AG10803 (cell line): ENCODE measurements at regions not wholly inside any gene's neighbourhood (a gene's known extent, or its start where the extent isn't known, plus 50 kb on each side); places are given as distances from the start of the nearest gene placed in this dataset.

Experiments used
- DNase-seq: peaks from one replicate; pipeline ENCODE4 v3.0.0; 2010; ENCODE audit warnings: low read depth
- H3K4me3 ChIP-seq: 2 replicates; pipeline ENCODE4 v1.5.1; 2011; ENCODE audit warnings: mild to moderate bottlenecking, low read length, control low read depth
- TF ChIP-seq, protein P1 (sequence below): conservative IDR thresholded peaks from 2 replicates; pipeline ENCODE4 v1.5.1; 2011; ENCODE audit warnings: mild to moderate bottlenecking, low read length, control low read depth, inconsistent platforms

DNA sequence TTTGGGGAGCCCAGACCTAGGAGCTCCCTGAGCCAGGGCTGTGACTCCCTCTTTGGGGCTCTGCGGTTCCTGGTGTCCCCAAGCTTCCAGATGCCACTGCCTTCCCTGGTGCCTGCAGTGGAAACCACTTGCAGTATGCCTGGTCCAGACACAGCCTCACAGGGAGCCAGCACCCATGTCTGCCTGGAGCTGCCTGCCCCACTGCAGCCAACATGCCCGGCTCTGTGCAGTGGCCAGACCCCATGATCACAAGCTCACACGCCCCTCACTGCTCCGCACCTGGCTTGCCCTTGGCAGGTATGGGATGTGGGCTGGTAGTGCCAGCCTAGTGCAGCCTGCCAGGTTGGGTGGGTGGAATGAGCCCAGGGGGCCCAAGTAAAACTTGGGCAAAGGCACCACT lies 644.8 kb downstream of the HTR1B start:
- DNase-seq: no peak
- no peak overlapping the region for H3K4me3 ChIP-seq

DNA sequence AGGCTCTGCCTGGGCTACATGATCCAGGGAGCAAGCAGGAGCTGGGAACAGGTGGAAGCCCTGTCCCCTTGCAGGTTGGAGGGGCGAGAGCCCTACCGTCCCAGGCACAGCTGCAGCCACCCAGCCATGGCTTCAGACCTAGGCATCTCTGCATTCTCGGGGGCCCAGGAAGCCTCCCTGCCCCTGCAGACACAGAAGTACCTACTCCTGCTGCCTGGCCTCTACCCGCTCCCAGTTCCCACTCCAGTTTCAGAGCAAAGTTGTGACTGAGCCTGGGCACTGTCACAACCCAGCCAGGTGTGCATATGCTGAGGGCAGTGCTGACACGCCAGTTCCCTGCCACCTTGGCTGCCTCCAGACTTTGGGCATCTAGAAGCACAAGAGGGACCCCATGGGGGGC lies 645.9 kb downstream of the HTR1B start:
- TF ChIP-seq, protein P1, sequence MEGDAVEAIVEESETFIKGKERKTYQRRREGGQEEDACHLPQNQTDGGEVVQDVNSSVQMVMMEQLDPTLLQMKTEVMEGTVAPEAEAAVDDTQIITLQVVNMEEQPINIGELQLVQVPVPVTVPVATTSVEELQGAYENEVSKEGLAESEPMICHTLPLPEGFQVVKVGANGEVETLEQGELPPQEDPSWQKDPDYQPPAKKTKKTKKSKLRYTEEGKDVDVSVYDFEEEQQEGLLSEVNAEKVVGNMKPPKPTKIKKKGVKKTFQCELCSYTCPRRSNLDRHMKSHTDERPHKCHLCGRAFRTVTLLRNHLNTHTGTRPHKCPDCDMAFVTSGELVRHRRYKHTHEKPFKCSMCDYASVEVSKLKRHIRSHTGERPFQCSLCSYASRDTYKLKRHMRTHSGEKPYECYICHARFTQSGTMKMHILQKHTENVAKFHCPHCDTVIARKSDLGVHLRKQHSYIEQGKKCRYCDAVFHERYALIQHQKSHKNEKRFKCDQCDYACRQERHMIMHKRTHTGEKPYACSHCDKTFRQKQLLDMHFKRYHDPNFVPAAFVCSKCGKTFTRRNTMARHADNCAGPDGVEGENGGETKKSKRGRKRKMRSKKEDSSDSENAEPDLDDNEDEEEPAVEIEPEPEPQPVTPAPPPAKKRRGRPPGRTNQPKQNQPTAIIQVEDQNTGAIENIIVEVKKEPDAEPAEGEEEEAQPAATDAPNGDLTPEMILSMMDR: no peak
- H3K4me3 ChIP-seq: no peak overlapping the region
- no peak for DNase-seq

More for the DNA sequence above, 644.8 kb downstream of the HTR1B start:
- TF ChIP-seq, protein P1: no peak

DNA sequence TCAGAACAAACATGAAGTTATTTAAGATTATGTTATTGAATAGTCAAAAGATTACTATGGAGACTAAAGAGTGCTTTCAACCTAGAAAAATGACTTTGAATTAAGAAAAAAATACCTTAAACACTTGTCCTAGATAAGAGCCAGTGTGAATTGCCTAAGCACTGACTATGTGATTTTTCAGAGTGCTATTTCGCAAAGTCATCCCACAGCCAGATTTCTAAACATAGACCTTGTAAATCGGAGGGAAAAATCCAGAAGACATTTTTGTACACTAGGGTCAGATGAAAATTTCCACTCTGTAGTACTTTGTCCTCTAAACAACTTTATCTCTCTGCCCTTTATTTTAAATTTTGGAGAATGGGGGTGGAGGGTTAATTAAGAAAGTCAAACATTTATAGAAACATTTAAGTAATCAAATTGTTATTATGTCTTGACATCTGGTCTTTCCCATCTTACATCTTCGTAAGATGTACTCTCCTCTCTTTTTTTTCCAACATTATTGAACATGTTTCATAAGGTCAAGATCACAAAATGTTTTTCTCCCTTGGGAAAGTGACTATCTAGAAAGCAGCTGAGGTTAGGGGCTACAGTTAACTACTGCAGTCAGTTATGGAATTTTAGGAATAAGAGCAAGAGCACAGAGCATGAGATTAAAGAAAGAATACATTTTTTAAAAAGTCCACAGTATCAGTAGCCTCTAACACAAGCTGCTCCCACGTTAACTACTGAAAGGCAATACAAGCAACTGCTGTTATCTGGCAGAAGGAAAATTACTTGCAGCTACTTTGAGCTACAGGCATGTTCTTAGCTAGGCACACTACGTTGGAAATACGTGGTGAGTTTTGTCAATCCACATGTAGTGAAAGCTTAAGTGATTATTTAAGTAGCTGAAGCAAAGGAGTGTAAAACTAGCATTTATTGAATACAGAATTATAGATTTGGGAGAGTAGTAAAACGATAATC lies 648.5 kb downstream of the HTR1B start:
- TF ChIP-seq, protein P1: no peak
- peak; percentile 6 for DNase-seq
- no peak overlapping the region for H3K4me3 ChIP-seq

DNA sequence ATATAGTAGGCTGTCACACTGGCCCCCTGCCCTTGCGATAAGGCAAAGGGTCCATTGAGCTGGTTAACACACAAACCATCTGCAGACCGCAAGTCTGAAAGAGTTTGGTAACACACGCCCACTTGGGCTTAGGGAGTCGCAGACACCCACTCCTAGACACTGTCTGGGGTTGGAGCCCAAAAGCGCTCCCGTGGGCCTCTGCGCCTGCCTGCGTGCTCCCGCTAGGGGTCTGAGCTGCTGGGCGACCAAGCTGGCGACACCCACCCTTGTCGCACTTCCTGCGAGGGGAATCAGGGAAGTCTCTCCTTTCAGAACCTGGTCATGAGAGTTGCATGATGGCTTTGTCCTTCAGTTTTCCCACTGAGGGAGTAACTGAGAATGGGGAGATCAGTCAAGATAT lies 653.0 kb downstream of the HTR1B start:
- DNase-seq: no peak
- TF ChIP-seq, protein P1: no peak
- no peak overlapping the region for H3K4me3 ChIP-seq

DNA sequence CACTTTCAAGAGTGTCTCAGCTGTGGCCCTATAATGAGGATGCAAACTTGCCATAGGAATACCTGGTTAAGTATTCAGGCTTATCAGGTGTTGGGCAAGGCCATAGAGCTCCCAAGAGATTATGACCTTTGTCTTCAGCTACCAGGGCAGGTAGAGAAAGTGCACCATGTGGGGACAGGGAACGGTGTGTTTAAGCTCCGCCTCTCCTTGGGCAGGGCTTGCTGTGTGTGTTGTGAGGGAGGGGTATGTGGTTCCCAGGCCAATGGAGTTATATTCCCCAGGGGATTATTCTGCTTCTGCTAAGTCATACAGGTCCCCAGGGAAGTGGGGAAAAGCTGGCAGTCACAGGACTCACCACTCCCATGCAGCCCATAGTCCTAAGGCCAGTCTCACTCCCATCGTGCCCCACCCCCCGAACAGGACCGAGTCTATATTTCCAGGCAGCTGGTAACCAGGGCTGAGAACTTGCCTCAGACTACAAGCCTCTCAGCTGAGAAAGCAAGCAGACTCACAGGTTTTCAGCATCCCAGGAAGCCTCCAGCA lies 660.2 kb downstream of the HTR1B start:
- H3K4me3 ChIP-seq: no peak overlapping the region
- no peak for DNase-seq
- TF ChIP-seq, protein P1: no peak

DNA sequence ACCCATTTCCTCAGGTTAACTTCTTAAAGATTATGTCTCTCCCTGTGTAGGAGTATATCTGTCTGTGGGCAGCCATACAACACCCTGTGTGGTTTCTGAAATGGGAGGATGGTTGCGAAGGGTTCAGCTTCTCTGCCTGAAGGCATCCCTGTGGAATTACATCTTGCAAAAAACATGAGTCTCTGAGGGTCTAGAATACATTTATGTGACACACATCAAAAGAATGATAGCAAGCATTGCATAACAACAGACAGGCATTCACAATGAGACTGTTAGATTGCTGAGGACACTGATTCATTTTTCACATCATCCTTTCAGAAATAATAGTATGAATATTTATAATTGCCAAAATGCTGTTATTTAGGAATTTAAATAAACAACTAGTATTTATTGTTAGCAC lies 670.9 kb downstream of the HTR1B start:
- DNase-seq: peak; percentile 52
- TF ChIP-seq, protein P1: no peak
- no peak overlapping the region for H3K4me3 ChIP-seq

DNA sequence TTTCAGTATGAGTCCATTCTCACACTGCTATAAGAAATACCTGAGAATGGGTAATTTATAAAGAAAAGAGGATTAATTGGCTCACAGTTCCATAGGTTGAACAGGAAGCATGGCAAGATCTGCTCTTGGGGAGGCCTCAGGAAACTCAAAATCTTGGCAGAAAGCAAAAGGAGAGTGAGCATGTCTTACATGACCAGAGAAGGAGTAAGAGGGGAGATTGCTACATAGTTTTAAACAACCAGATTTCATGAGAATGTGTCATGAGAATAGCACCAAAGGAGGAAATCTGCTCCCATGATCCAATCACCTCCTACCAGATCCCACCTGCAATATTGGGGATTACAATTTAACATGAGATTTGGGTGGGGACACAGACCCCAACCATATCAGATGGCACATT lies 672.4 kb downstream of the HTR1B start:
- peak; percentile 16 for DNase-seq
- TF ChIP-seq, protein P1: no peak
- H3K4me3 ChIP-seq: no peak overlapping the region
